ENCODE measurements at regions not wholly inside any gene's neighbourhood (a gene's known extent, or its start where the extent isn't known, plus 50 kb on each side); places are given as distances from the start of the nearest gene placed in this dataset.

GRCh38 chr4:128551280-128551679, 258.2 kb upstream of the JADE1 start:
- H3K4me1 ChIP-seq (ENCODE audit: control insufficient read depth in 2 of 3, insufficient read depth in 2 of 3, low read depth in 1 of 3, low read length in 3 of 3), result peaks cover 0 to 7% (median 0%) of the 10 kb centered on the region in 3 donors
- intact Hi-C loops (cut with DNase I), result no loop called here
- FAIRE-seq, result no peak

GRCh38 chr4:128550060-128550459, 259.4 kb upstream of the JADE1 start:
- Histone ChIP-seq H3K4me1 (ENCODE audit: control insufficient read depth in 2 of 3, insufficient read depth in 2 of 3, low read depth in 1 of 3, low read length in 3 of 3) (peaks cover 0 to 7% (median 0%) of the 10 kb centered on the region in 3 donors), H3K27me3 (ENCODE audit: control insufficient read depth, insufficient read depth, low read length) (no peaks in the 10 kb centered on the region), H3K4me3 (ENCODE audit: low read length in 3 of 3) (no peak overlapping the region), H3K9ac (ENCODE audit: low read length in 3 of 3) (no peak overlapping the region), H3K9me3 (ENCODE audit: control insufficient read depth in 2 of 3, insufficient read depth in 1 of 3, low read length in 3 of 3) (no peaks in the 10 kb centered on the region), H3K27ac (ENCODE audit: low read depth in 2 of 2, low read length in 2 of 2) (no peak overlapping the region), H3K36me3 (ENCODE audit: control insufficient read depth in 2 of 3, insufficient read depth in 3 of 3, low read length in 3 of 3) (no peaks in the 10 kb centered on the region)
- intact Hi-C loops (cut with DNase I), result no loop called here
- TF ChIP-seq CTCF (IDR thresholded peaks at IDR 0.05; ENCODE audit: borderline replicate concordance, extremely low read depth, insufficient read depth), result no peak
- no peak for FAIRE-seq
- no peak for DNase-seq

More at GRCh38 chr4:128551280-128551679, 258.2 kb upstream of the JADE1 start:
- no peak for DNase-seq
- Histone ChIP-seq H3K36me3 (ENCODE audit: control insufficient read depth in 2 of 3, insufficient read depth in 3 of 3, low read length in 3 of 3) (no peaks in the 10 kb centered on the region), H3K9ac (ENCODE audit: low read length in 3 of 3) (no peak overlapping the region), H3K9me3 (ENCODE audit: control insufficient read depth in 2 of 3, insufficient read depth in 1 of 3, low read length in 3 of 3) (no peaks in the 10 kb centered on the region), H3K27me3 (ENCODE audit: control insufficient read depth, insufficient read depth, low read length) (no peaks in the 10 kb centered on the region), H3K4me3 (ENCODE audit: low read length in 3 of 3) (no peak overlapping the region), H3K27ac (ENCODE audit: low read depth in 2 of 2, low read length in 2 of 2) (no peak overlapping the region)
- no peak for TF ChIP-seq CTCF (IDR thresholded peaks at IDR 0.05; ENCODE audit: borderline replicate concordance, extremely low read depth, insufficient read depth)

- DNase-seq, result no peak
- Histone ChIP-seq H3K4me1 (ENCODE audit: control insufficient read depth in 2 of 3, insufficient read depth in 2 of 3, low read depth in 1 of 3, low read length in 3 of 3) (peaks cover 0 to 7% (median 0%) of the 10 kb centered on the region in 3 donors), H3K9ac (ENCODE audit: low read length in 3 of 3) (no peak overlapping the region), H3K4me3 (ENCODE audit: low read length in 3 of 3) (no peak overlapping the region), H3K27ac (ENCODE audit: low read depth in 2 of 2, low read length in 2 of 2) (no peak overlapping the region), H3K9me3 (ENCODE audit: control insufficient read depth in 2 of 3, insufficient read depth in 1 of 3, low read length in 3 of 3) (no peaks in the 10 kb centered on the region), H3K36me3 (ENCODE audit: control insufficient read depth in 2 of 3, insufficient read depth in 3 of 3, low read length in 3 of 3) (no peaks in the 10 kb centered on the region), H3K27me3 (ENCODE audit: control insufficient read depth, insufficient read depth, low read length) (no peaks in the 10 kb centered on the region)
- TF ChIP-seq CTCF (IDR thresholded peaks at IDR 0.05; ENCODE audit: borderline replicate concordance, extremely low read depth, insufficient read depth), result no peak
- intact Hi-C loops (cut with DNase I), result no loop called here
- FAIRE-seq, result no peak
Observed at GRCh38 chr4:128549636-128550035, 259.9 kb upstream of the JADE1 start.

GRCh38 chr4:128548381-128548780, 260.8 kb upstream of the PGRMC2 start:
- no peak for TF ChIP-seq CTCF (IDR thresholded peaks at IDR 0.05; ENCODE audit: borderline replicate concordance, extremely low read depth, insufficient read depth)
- Histone ChIP-seq H3K9me3 (ENCODE audit: control insufficient read depth in 2 of 3, insufficient read depth in 1 of 3, low read length in 3 of 3) (no peaks in the 10 kb centered on the region), H3K4me1 (ENCODE audit: control insufficient read depth in 2 of 3, insufficient read depth in 2 of 3, low read depth in 1 of 3, low read length in 3 of 3) (peaks cover 0 to 7% (median 4%) of the 10 kb centered on the region in 3 donors), H3K27ac (ENCODE audit: low read depth in 2 of 2, low read length in 2 of 2) (no peak overlapping the region), H3K27me3 (ENCODE audit: control insufficient read depth, insufficient read depth, low read length) (no peaks in the 10 kb centered on the region), H3K36me3 (ENCODE audit: control insufficient read depth in 2 of 3, insufficient read depth in 3 of 3, low read length in 3 of 3) (no peaks in the 10 kb centered on the region), H3K9ac (ENCODE audit: low read length in 3 of 3) (no peak overlapping the region), H3K4me3 (ENCODE audit: low read length in 3 of 3) (no peak overlapping the region)
- DNase-seq, result no peak
- intact Hi-C loops (cut with DNase I), result no loop called here
- no peak for FAIRE-seq
